ENCODE measurements at regions not wholly inside any gene's neighbourhood (a gene's known extent, or its start where the extent isn't known, plus 50 kb on each side); places are given as distances from the start of the nearest gene placed in this dataset.
A peak's percentile ranks its signal among the peaks of the same experiment; 100 is the strongest.

DNA sequence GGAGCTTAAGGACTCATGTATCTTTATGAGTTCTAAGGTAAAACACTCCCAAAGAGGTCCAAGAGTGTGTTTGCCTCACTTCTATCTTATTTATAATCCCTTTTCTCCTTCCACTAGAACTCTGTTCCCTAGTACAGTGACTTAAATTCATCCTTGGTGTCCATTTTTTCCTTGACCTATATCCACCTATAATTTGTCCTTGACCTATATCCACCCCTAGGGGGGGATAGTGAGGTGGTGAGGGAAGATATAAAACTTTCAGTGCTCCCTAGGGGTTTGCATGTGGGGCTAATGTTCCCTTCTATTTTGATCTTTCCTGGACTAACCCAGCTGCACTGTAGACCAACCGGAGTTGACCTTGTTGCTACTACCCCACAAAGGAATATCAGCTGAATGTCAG lies 83.5 kb upstream of the GNAQ start:
- H3K9me3 ChIP-seq (ENCODE audit: control insufficient read depth, insufficient read depth, low read depth, low read length) = no peaks in the 10 kb centered on the region
- H3K4me3 ChIP-seq (ENCODE audit: low read depth, low read length) = no peak overlapping the region
- no peak for TF ChIP-seq ZNF514 (tag by site-specific recombination; IDR thresholded peaks at IDR 0.05)
- 0 out of 2 replicates have a peak, but pooled peaks have one; percentile 15 for TF ChIP-seq ZNF423 (tag by site-specific recombination; IDR thresholded peaks at IDR 0.05)
- no peak for TF ChIP-seq ZNF248 (tag by site-specific recombination; IDR thresholded peaks at IDR 0.05)
- TF ChIP-seq ZFHX2 (tag by site-specific recombination; conservative IDR thresholded peaks at IDR 0.05) = no peak
- TF ChIP-seq, protein P1, sequence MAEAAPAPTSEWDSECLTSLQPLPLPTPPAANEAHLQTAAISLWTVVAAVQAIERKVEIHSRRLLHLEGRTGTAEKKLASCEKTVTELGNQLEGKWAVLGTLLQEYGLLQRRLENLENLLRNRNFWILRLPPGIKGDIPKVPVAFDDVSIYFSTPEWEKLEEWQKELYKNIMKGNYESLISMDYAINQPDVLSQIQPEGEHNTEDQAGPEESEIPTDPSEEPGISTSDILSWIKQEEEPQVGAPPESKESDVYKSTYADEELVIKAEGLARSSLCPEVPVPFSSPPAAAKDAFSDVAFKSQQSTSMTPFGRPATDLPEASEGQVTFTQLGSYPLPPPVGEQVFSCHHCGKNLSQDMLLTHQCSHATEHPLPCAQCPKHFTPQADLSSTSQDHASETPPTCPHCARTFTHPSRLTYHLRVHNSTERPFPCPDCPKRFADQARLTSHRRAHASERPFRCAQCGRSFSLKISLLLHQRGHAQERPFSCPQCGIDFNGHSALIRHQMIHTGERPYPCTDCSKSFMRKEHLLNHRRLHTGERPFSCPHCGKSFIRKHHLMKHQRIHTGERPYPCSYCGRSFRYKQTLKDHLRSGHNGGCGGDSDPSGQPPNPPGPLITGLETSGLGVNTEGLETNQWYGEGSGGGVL (tag by site-specific recombination; IDR thresholded peaks at IDR 0.05) = no peak
- TF ChIP-seq ZNF629 (tag by site-specific recombination; IDR thresholded peaks at IDR 0.05) = no peak
- no peaks in the 10 kb centered on the region for H3K36me3 ChIP-seq (ENCODE audit: control insufficient read depth in 2 of 2, insufficient read depth in 1 of 2, low read length in 2 of 2)
- POLR2A ChIA-PET = no interaction called here
- CTCF ChIA-PET = interaction anchor here (0.6 to 3.2 kb wide), 16 partner anchors 10 to 1547 kb away, joined by 3 to 11 read pairs (median 3); no protein-coding TSS in a partner anchor
- no peak overlapping the region for H3K27ac ChIP-seq (ENCODE audit: extremely low read depth, low read depth, low read length)
- H3K4me1 ChIP-seq (ENCODE audit: control insufficient read depth, insufficient read depth, low read length) = no peaks in the 10 kb centered on the region

DNA sequence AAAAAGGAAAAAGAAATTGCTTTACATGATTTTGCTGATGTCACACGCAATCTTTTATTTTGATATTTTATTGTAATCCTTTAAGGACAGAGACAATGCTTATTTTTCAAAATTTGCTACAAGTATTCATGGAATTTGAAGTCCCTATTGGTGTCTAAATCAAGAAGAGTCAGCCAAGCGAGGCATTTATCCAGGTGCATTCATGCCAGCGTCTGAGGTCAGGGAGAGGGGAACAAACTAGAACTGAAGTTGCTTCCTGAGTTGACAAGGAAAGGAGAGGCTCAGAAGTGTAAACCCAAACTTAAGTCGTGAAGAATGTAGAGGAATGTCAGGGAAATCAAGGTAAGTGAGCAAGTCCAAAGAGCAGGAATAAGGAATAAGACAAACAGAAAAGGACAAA lies 83.0 kb upstream of the GNAQ start:
- H3K9me3 ChIP-seq (ENCODE audit: control insufficient read depth, insufficient read depth, low read depth, low read length) = no peaks in the 10 kb centered on the region
- no peak overlapping the region for H3K27ac ChIP-seq (ENCODE audit: extremely low read depth, low read depth, low read length)
- H3K4me1 ChIP-seq (ENCODE audit: control insufficient read depth, insufficient read depth, low read length) = no peaks in the 10 kb centered on the region
- TF ChIP-seq ZNF335 (tag by site-specific recombination; conservative IDR thresholded peaks at IDR 0.05) (no peak), ZNF24 (tag by site-specific recombination; IDR thresholded peaks at IDR 0.05) (no peak), ZNF184 (tag by site-specific recombination; IDR thresholded peaks at IDR 0.05) (no peak)
- POLR2A ChIA-PET = no interaction called here
- no peak overlapping the region for H3K4me3 ChIP-seq (ENCODE audit: low read depth, low read length)
- no peaks in the 10 kb centered on the region for H3K36me3 ChIP-seq (ENCODE audit: control insufficient read depth in 2 of 2, insufficient read depth in 1 of 2, low read length in 2 of 2)
- CTCF ChIA-PET = interaction anchor here (0.6 to 3.2 kb wide), 13 partner anchors 10 to 1547 kb away, joined by 3 to 11 read pairs (median 3); no protein-coding TSS in a partner anchor

DNA sequence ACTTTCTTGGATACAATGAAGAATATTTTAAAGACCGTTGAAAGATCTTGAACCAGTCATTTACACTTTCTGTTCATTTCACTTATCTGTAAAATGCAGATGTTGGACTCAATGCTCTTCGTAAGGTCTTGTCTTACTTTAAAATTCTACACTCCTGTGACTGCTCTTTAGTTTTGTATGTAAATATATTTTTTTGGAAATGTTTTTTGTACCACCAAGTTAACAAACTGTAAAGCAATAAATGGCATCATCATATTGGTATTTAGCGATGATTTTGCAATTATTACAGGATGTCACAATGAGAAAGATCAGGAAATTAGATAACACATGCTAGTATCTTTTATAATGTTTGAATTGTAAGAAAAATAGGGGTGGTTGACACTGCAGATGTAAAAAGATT lies 80.8 kb upstream of the GNAQ start:
- no peaks in the 10 kb centered on the region for H3K36me3 ChIP-seq (ENCODE audit: control insufficient read depth in 2 of 2, insufficient read depth in 1 of 2, low read length in 2 of 2)
- H3K4me3 ChIP-seq (ENCODE audit: low read depth, low read length) = no peak overlapping the region
- no peak overlapping the region for H3K27ac ChIP-seq (ENCODE audit: extremely low read depth, low read depth, low read length)
- H3K9me3 ChIP-seq (ENCODE audit: control insufficient read depth, insufficient read depth, low read depth, low read length) = no peaks in the 10 kb centered on the region
- CTCF ChIA-PET = interaction anchor here (0.6 to 0.9 kb wide), 2 partner anchors 11 to 77 kb away, joined by 3 to 4 read pairs; no protein-coding TSS in a partner anchor
- POLR2A ChIA-PET = no interaction called here
- H3K4me1 ChIP-seq (ENCODE audit: control insufficient read depth, insufficient read depth, low read length) = no peaks in the 10 kb centered on the region
- TF ChIP-seq ZNF248 (tag by site-specific recombination; IDR thresholded peaks at IDR 0.05) = no peak
- TF ChIP-seq ZNF624 (tag by site-specific recombination; IDR thresholded peaks at IDR 0.05) = no peak
- no peak for TF ChIP-seq ZNF76 (tag by site-specific recombination; IDR thresholded peaks at IDR 0.05; ENCODE audit: borderline replicate concordance, low read depth)
- TF ChIP-seq ZNF140 (tag by site-specific recombination; IDR thresholded peaks at IDR 0.05) = no peak
- TF ChIP-seq, protein P2, sequence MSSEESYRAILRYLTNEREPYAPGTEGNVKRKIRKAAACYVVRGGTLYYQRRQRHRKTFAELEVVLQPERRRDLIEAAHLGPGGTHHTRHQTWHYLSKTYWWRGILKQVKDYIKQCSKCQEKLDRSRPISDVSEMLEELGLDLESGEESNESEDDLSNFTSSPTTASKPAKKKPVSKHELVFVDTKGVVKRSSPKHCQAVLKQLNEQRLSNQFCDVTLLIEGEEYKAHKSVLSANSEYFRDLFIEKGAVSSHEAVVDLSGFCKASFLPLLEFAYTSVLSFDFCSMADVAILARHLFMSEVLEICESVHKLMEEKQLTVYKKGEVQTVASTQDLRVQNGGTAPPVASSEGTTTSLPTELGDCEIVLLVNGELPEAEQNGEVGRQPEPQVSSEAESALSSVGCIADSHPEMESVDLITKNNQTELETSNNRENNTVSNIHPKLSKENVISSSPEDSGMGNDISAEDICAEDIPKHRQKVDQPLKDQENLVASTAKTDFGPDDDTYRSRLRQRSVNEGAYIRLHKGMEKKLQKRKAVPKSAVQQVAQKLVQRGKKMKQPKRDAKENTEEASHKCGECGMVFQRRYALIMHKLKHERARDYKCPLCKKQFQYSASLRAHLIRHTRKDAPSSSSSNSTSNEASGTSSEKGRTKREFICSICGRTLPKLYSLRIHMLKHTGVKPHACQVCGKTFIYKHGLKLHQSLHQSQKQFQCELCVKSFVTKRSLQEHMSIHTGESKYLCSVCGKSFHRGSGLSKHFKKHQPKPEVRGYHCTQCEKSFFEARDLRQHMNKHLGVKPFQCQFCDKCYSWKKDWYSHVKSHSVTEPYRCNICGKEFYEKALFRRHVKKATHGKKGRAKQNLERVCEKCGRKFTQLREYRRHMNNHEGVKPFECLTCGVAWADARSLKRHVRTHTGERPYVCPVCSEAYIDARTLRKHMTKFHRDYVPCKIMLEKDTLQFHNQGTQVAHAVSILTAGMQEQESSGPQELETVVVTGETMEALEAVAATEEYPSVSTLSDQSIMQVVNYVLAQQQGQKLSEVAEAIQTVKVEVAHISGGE (tag by site-specific recombination; conservative IDR thresholded peaks at IDR 0.05; ENCODE audit: low read depth) = no peak
- TF ChIP-seq ZNF274 (IDR thresholded peaks at IDR 0.05; ENCODE audit: low read length) = no peak
- TF ChIP-seq ZNF274 (tag by site-specific recombination; IDR thresholded peaks at IDR 0.05; ENCODE audit: borderline replicate concordance) = no peak
- TF ChIP-seq ZNF211 (tag by site-specific recombination; IDR thresholded peaks at IDR 0.05; ENCODE audit: low read depth) = no peak
- TF ChIP-seq ZNF677 (tag by site-specific recombination; IDR thresholded peaks at IDR 0.05) = no peak
- TF ChIP-seq WT1 (tag by site-specific recombination; IDR thresholded peaks at IDR 0.05) = no peak
- TF ChIP-seq MYNN (tag by site-specific recombination; IDR thresholded peaks at IDR 0.05; ENCODE audit: borderline replicate concordance) = no peak
- TF ChIP-seq ZNF623 (tag by site-specific recombination; IDR thresholded peaks at IDR 0.05) = no peak
- no peak for TF ChIP-seq ZNF121 (tag by site-specific recombination; IDR thresholded peaks at IDR 0.05)
- TF ChIP-seq SP7 (tag by site-specific recombination; IDR thresholded peaks at IDR 0.05) = no peak
- TF ChIP-seq, protein P3, sequence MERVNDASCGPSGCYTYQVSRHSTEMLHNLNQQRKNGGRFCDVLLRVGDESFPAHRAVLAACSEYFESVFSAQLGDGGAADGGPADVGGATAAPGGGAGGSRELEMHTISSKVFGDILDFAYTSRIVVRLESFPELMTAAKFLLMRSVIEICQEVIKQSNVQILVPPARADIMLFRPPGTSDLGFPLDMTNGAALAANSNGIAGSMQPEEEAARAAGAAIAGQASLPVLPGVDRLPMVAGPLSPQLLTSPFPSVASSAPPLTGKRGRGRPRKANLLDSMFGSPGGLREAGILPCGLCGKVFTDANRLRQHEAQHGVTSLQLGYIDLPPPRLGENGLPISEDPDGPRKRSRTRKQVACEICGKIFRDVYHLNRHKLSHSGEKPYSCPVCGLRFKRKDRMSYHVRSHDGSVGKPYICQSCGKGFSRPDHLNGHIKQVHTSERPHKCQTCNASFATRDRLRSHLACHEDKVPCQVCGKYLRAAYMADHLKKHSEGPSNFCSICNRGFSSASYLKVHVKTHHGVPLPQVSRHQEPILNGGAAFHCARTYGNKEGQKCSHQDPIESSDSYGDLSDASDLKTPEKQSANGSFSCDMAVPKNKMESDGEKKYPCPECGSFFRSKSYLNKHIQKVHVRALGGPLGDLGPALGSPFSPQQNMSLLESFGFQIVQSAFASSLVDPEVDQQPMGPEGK (tag by site-specific recombination; IDR thresholded peaks at IDR 0.05) = no peak
- no peak for TF ChIP-seq YY2 (tag by site-specific recombination; IDR thresholded peaks at IDR 0.05)
- no peak for TF ChIP-seq ZNF157 (tag by site-specific recombination; IDR thresholded peaks at IDR 0.05)
